ENCODE measurements at regions not wholly inside any gene's neighbourhood (a gene's known extent, or its start where the extent isn't known, plus 50 kb on each side); places are given as distances from the start of the nearest gene placed in this dataset.

DNA sequence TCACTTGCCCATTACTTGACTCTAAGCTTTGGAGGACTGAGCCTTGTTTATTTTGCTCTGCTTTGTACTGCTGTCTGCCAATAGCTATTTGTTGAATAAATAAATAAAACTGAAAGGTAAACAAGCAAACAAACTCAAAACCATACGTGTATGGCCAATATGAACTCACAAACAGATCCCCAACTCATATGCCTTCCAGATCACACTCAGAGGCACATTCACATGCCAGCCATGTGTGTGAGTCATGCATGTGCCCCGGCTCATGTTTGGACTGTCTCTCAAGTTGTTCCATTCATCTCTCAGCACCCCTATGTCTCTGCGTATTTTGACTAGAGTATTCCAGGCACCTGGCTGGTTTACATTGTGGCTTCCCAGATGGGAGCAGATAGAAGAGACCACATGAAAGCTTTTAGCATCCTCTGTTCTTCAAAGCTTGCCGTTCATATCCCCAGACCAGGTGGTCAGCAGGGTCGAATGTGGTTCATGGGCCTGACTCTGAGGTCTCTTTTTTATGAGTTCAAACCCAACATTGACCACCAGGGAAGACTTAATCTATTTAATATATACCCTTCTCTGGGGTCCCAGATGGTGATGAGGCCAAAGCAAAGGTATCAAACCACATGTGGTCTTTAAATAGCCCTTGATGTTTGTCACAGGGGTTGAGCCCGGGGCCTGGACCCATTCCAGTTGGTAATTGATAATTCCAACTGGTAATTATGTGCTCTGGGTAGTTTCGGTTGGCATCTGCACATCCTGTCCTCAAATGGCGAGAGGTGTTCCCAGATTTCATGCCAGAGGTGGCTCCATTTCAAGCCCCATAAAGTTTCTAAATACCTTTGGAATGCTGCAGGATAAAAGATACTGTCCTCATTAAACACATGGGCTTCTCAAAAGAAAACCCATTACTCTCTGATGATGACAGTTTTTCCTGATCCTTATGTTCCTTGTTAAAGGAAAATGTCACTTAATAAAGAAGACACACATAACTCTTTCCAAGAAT lies 287.3 kb upstream of the MAF start:
- H3F3A ChIP-seq (ENCODE audit: low read depth), result no peaks in the 10 kb centered on the region
- no peaks in the 10 kb centered on the region for H3K36me3 ChIP-seq (ENCODE audit: insufficient read depth, low read length)
- no peak overlapping the region for H3K4me2 ChIP-seq (ENCODE audit: low read depth, low read length, poor library complexity, severe bottlenecking)
- H3K79me2 ChIP-seq (ENCODE audit: insufficient read depth, low read length), result no peaks in the 10 kb centered on the region
- H3K9ac ChIP-seq (ENCODE audit: low read depth, low read length, poor library complexity, severe bottlenecking), result no peak overlapping the region
- H3K4me1 ChIP-seq (ENCODE audit: insufficient read depth, low read length, poor library complexity, severe bottlenecking), result peaks cover 18% of the 10 kb centered on the region
- no peaks in the 10 kb centered on the region for H3K9me3 ChIP-seq (ENCODE audit: insufficient read depth, low read depth, low read length)
- no peak overlapping the region for H3K4me3 ChIP-seq (ENCODE audit: low read length, poor library complexity, severe bottlenecking)
- no peaks in the 10 kb centered on the region for H4K20me1 ChIP-seq (ENCODE audit: insufficient read depth, low read length, poor library complexity, severe bottlenecking)
- H3K9me2 ChIP-seq (replicated peaks; ENCODE audit: low read depth, low read length), result no peaks in the 10 kb centered on the region
- no peak overlapping the region for H2AFZ ChIP-seq (ENCODE audit: low read length)
- H3K27me3 ChIP-seq (ENCODE audit: insufficient read depth, low read length, poor library complexity, severe bottlenecking), result no peaks in the 10 kb centered on the region
- TF ChIP-seq, protein P1, sequence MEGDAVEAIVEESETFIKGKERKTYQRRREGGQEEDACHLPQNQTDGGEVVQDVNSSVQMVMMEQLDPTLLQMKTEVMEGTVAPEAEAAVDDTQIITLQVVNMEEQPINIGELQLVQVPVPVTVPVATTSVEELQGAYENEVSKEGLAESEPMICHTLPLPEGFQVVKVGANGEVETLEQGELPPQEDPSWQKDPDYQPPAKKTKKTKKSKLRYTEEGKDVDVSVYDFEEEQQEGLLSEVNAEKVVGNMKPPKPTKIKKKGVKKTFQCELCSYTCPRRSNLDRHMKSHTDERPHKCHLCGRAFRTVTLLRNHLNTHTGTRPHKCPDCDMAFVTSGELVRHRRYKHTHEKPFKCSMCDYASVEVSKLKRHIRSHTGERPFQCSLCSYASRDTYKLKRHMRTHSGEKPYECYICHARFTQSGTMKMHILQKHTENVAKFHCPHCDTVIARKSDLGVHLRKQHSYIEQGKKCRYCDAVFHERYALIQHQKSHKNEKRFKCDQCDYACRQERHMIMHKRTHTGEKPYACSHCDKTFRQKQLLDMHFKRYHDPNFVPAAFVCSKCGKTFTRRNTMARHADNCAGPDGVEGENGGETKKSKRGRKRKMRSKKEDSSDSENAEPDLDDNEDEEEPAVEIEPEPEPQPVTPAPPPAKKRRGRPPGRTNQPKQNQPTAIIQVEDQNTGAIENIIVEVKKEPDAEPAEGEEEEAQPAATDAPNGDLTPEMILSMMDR (conservative IDR thresholded peaks at IDR 0.05; ENCODE audit: low read length), result no peak
- no peak for TF ChIP-seq EZH2phosphoT487 (IDR thresholded peaks at IDR 0.05; ENCODE audit: borderline replicate concordance)

DNA sequence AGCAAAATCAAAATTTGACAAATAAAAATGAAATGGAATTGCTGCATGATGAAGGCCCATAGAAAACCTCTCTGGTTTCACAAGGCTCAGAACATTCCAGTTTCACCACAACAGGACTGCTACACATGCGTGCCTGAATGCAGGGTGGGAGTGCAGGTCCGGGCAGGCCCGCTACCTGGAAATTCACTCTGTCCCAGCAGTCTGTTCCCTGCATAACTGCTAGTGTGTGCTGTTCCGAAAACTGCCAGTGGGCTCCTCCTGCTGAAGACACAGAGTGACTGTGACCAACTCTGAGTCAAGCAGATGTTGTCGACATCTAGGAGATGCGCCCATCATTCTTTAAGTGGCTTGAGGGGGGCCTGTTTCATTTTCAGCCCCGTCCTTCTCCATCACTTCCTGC lies 284.8 kb upstream of the MAF start:
- peaks cover 18% of the 10 kb centered on the region for H3K4me1 ChIP-seq (ENCODE audit: insufficient read depth, low read length, poor library complexity, severe bottlenecking)
- TF ChIP-seq, protein P1 (conservative IDR thresholded peaks at IDR 0.05; ENCODE audit: low read length), result no peak
- no peak for TF ChIP-seq EZH2phosphoT487 (IDR thresholded peaks at IDR 0.05; ENCODE audit: borderline replicate concordance)
- no peak overlapping the region for H3K9ac ChIP-seq (ENCODE audit: low read depth, low read length, poor library complexity, severe bottlenecking)
- H3K9me3 ChIP-seq (ENCODE audit: insufficient read depth, low read depth, low read length), result no peaks in the 10 kb centered on the region
- no peaks in the 10 kb centered on the region for H3K9me2 ChIP-seq (replicated peaks; ENCODE audit: low read depth, low read length)
- H3K36me3 ChIP-seq (ENCODE audit: insufficient read depth, low read length), result no peaks in the 10 kb centered on the region
- no peaks in the 10 kb centered on the region for H3K79me2 ChIP-seq (ENCODE audit: insufficient read depth, low read length)
- H3F3A ChIP-seq (ENCODE audit: low read depth), result no peaks in the 10 kb centered on the region
- no peaks in the 10 kb centered on the region for H4K20me1 ChIP-seq (ENCODE audit: insufficient read depth, low read length, poor library complexity, severe bottlenecking)
- no peak overlapping the region for H3K4me3 ChIP-seq (ENCODE audit: low read length, poor library complexity, severe bottlenecking)
- H3K27me3 ChIP-seq (ENCODE audit: insufficient read depth, low read length, poor library complexity, severe bottlenecking), result no peaks in the 10 kb centered on the region
- no peak overlapping the region for H2AFZ ChIP-seq (ENCODE audit: low read length)
- H3K4me2 ChIP-seq (ENCODE audit: low read depth, low read length, poor library complexity, severe bottlenecking), result no peak overlapping the region

DNA sequence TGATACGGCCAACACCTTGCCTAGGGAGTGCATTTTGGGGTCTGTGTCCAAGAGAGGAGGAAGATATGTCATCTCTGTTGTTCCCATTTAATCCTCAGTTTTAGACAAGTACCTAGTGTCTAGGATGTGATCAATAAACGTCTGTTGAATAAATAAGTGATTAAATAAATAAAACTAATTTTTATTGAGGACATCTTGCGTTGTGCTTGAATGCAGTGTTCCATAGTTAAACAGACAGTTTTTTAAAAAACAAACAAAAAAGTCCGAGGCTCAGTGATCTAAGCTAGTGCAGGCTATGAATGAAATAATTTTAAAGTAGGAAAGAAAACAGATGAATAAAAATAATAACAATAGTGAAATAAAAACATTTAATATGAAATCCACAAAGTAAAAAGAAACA lies 283.0 kb upstream of the MAF start:
- Histone ChIP-seq H3K27me3 (ENCODE audit: insufficient read depth, low read length, poor library complexity, severe bottlenecking) (no peaks in the 10 kb centered on the region), H3K4me1 (ENCODE audit: insufficient read depth, low read length, poor library complexity, severe bottlenecking) (peaks cover 18% of the 10 kb centered on the region), H3K9me2 (replicated peaks; ENCODE audit: low read depth, low read length) (no peaks in the 10 kb centered on the region), H3K9ac (ENCODE audit: low read depth, low read length, poor library complexity, severe bottlenecking) (no peak overlapping the region), H3K79me2 (ENCODE audit: insufficient read depth, low read length) (no peaks in the 10 kb centered on the region), H3K9me3 (ENCODE audit: insufficient read depth, low read depth, low read length) (no peaks in the 10 kb centered on the region), H3K4me3 (ENCODE audit: low read length, poor library complexity, severe bottlenecking) (no peak overlapping the region), H2AFZ (ENCODE audit: low read length) (no peak overlapping the region), H3K4me2 (ENCODE audit: low read depth, low read length, poor library complexity, severe bottlenecking) (no peak overlapping the region), H3K36me3 (ENCODE audit: insufficient read depth, low read length) (no peaks in the 10 kb centered on the region), H3F3A (ENCODE audit: low read depth) (no peaks in the 10 kb centered on the region), H4K20me1 (ENCODE audit: insufficient read depth, low read length, poor library complexity, severe bottlenecking) (no peaks in the 10 kb centered on the region)
- no peak for TF ChIP-seq EZH2phosphoT487 (IDR thresholded peaks at IDR 0.05; ENCODE audit: borderline replicate concordance)
- TF ChIP-seq, protein P1 (conservative IDR thresholded peaks at IDR 0.05; ENCODE audit: low read length), result no peak
